ENCODE measurements at regions not wholly inside any gene's neighbourhood (a gene's known extent, or its start where the extent isn't known, plus 50 kb on each side); places are given as distances from the start of the nearest gene placed in this dataset.

DNA sequence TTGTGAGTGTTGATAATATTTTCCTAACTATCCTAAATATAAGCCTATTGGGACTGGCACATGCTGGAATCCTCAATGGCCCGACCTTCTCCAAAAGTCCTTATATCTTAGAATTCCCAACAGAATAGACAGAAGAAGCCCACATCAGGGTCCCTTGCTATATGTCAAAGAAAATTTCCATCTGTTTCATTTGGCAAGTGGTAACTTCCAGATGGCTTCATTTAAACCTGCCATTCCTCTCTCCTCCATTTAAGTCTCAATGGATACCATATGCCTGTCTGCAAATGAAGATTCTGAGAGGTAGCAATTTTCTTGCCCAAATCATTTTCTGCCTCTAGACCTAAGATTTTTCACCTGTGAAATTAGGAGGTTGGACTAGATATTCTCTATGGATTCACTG lies 73.1 kb upstream of the KCNA4 start:
- no peak for DNase-seq (ENCODE audit: low read depth, low spot score)

DNA sequence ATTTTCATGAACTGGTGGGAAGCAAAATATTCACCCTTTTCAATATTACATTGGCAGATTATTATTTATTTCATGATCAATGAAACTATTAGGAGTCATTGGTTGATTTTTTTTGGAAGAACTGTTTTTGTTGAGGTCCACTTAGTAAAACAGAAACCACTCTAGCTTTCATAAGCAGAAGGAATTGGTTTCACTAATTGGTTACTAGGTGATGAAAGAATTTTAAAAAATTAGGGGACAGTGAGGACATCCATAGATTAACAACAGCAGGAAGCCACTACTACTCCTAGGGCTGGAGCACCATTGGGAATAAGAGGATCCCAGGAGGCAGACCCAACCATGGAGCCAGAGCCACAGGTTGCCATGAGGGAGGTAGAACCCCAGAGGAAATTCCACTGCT lies 74.4 kb upstream of the KCNA4 start:
- no peak for DNase-seq (ENCODE audit: low read depth, low spot score)

DNA sequence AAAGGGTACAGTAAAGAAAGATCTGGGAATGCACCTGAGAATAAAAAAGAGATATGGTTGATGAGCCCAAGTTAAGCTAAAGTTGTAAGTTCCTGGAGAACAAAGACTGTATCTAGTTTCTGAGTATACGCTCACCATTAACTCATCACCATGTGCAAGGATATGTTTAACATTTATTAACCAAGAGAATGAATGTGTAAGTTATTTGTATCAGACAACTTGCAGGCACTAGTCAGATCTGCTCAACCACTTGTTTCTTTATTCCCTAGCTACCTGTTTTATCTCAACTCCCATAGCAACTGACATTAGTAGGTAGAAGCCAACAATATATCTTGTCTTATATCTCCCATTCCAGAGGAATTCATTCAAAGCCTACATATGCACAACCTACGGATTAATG lies 74.9 kb upstream of the KCNA4 start:
- DNase-seq (ENCODE audit: low read depth, low spot score), result no peak

DNA sequence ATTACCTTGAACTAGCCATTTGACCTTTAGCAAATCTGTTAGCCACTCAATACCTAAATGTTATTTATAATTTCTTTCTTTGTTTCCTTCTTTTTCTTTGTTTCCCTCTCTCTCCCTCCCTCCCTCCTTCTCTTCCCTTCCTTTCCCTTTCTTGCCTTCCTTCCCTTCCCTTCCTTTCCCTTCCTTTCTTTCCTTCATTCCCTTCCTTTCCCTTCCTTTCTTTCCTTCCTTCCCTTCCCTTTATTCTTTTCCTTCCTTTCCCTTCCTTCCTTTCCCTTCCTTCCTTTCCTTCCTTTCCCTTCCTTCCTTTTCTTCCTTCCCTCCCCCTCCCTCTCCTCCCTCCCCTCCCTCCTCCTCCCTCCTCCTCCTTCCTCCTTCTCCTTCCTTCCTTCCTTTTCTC lies 75.7 kb upstream of the KCNA4 start:
- no peak for DNase-seq (ENCODE audit: low read depth, low spot score)

DNA sequence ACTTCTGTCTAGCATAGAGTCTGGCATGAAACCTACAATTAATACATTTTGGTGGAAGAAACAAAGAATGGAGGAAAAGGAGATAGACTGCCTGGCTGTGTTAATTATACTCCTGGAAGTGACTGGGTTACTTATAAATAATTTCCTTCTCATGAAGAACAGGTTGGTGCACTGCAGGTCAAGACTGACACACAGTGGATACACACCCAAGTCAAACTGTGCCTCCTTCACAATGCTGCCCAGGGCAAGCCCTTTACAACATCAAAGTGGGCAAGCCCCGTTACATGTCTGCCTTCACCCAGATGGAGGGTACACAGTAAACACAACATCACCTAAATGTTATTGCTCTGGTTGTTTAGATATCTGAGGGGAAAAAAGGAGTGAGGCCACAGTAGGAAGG lies 83.7 kb upstream of the KCNA4 start:
- no peak for DNase-seq (ENCODE audit: low read depth, low spot score)

DNA sequence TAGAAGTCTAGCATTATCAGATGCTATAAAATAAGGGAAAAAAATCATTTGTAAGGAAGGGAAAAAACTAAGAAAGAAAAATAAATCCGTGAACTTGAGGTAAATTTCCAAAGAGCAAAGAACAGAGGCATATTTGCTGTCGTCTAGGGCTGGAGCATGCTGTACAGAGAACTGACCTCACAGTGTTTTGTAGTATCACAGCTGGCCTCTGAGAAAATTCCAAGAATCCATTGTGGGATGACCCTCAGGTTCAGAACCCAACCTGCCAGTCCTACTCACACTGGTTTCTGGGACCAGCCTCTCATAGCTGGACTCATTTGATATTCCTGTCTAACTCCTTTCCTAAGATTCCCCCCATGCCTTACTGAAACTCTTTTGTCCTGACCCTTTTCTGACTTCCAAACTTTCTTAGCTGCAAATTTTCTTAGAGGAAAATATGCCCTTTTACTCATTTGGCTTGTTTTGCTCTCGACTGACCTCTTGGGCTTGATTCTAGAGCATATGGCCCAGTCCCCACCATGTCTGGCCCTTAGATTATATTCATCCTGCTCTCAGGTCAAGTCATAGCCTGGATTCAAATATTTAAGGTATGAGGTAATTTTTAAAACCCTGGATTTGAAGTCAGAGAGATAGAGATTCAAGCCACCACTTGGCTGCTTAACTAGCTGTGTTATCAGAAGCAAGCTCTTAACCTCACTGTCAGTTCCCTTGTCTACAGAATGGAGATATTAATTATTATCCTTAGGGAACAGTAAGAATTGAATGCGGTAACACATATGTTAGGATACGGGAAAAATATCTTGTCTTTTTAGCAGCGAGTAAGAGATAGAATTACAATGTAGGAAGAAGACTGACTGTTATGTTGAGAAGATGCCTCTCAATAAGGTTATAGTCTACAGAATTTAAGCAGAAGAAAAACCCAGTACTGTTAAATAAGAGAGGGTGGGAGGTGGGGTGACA lies 89.7 kb upstream of the KCNA4 start:
- DNase-seq (ENCODE audit: low read depth, low spot score), result no peak

DNA sequence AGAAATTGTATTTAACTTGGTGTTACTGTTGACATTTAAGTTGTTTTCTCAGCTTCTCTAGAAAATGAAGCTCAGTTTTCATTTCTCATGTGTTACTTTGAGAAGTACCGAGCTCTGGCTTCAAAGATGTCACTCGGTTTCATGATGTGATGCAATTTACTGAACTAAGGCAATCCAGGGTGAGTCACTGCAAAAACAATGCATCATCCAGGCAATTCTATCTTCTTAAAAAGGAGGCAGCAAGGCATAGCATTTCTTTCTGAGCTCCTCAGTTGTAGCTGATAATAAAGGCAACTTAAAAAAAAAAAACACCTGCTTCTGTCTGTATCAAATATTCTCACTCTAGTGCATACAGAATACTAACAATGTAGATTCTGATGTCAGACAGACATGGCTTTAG lies 91.1 kb upstream of the KCNA4 start:
- no peak for DNase-seq (ENCODE audit: low read depth, low spot score)

DNA sequence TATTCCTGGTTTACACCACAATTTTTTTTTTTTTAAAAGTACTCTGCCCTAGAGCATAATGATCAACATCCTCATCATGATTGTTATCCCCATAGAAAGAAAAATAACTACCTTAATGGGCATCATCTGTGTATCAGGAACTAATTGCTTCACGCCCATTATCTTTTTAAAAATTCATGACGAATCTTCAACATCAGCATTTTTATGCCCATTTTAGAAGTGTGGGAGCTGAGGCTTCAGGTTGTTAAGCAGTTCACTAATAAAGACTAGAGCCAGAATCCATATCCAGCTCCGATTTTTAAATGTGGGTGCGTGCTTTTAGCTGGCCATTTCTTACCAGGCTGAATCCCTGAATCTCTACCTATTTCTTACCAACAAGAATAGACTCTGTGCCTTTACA lies 92.9 kb upstream of the KCNA4 start:
- DNase-seq (ENCODE audit: low read depth, low spot score), result no peak

DNA sequence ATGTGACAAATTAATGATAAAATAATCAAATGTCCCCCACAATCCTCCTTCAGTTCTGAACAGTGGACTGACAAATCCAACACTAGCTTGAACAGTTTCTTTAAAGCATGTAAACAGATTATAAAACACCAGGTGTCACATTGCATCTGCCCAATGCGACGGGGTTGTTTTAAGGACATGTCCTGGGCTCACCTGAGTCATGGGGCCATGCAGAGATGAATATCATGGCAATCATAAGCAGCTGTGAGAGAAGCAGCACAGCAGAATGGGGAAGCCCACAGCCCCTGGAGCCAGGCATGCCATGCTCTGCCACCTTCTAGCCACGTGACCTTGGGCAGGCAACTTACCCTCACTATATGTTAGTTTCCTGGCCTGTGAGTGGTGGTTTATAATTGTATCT lies 93.9 kb upstream of the KCNA4 start:
- no peak for DNase-seq (ENCODE audit: low read depth, low spot score)

DNA sequence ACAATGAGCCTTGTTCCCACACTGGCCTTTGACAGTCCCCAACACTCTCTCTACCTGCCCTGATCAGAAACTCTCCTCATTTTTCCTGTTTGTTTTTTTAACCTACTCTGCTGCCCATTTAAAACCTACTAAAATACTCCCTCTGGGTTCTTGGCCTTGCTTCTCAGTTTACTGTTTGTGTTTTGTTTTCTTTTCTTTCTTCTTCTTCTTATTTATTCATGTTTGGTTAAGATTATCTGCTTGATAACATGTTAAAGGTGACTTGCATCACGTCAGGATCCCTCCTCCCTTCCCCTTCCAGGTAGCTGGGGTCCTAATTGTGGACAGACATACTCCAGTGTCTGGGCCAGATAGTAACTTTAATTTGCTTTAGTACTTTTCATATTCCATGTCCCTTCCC lies 95.0 kb upstream of the KCNA4 start:
- no peak for DNase-seq (ENCODE audit: low read depth, low spot score)

DNA sequence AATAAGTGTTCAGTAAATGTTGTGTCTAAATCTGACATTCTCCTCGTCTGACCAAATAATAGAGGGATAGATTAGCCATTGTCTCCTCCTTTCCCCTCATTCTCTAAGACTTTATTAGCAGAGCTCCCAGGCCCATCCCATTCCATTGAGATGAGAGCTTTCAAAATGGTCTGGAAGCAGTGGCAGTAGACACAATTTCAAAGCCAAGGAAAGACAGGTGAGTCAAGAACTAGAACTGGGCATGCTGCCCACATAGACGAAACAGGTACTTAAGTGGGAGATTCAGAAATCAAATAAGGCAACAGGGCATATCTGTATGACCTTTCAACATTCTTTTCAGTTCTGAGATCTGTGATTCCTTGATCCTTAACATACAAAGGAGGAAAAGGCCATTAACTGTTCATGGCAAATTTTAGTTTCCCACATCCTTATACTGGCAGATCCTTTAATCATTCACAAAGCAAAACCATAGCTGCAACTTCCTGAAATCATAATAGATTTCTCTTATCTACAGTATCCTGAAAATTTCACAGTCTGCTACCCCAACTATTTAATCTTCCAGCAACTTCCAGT lies 96.6 kb upstream of the KCNA4 start:
- no peak for DNase-seq (ENCODE audit: low read depth, low spot score)

DNA sequence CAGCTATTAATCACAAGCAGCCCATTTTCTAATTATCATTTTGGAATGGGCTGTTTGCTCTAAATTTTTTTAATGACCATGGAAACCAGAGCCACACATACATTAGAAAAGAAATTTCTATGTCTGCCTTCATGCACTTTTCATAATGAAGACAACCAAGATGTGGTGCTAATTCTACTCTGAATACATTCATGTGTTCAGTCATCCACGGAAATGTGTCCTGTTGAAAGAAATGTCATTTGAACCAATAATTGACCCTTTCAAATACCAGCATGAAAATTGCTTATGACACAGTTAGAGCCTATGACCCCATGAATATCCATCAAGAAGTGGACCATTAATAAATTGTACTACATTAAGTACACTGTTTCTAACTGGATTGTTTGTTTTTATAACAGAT lies 99.7 kb upstream of the KCNA4 start:
- no peak for DNase-seq (ENCODE audit: low read depth, low spot score)

DNA sequence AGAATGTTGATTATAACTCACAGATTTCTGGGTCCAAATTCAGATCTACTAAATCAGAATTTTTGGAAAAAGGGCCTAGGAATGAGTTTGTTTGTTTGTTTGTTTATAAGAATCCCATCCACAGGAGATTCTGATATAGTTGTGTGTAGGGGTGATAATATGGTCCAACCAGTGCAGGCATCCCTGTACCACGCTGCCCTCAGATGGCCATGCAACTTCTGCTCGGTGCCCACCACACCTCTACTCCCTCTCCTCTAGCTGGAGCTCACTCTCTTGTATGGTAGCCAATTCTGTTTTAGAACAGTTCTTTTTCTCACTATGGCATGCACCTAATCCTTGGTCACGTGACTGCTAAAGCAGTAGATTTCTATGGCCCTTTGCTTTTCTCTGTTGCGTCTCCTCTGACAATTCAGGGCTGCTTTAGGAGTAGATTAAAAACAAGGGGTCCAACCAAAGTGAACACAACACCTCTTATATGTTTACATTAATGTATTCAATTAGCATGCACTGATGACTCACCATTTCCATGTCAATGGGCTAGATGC lies 103.3 kb upstream of the KCNA4 start:
- DNase-seq (ENCODE audit: low read depth, low spot score), result no peak

DNA sequence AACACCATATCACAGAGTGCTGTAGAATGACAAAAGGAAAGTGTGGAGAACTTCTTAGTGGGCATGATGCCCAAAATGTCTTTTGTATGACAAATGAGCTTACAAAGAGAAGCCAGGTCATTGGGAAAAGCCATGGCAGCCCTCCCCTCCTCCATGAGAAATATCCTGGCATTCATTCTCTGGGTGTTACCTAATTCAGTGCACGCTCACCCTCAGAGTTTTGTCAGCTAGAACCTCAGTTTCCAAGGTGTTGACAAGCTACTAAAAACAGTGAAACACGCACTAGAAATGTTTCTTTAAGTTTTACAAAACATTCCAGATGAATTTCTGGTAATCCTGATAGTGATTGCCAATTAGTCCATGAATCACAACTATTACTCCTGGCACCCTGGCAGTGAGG lies 105.4 kb upstream of the FSHB start:
- DNase-seq (ENCODE audit: low read depth, low spot score), result no peak

DNA sequence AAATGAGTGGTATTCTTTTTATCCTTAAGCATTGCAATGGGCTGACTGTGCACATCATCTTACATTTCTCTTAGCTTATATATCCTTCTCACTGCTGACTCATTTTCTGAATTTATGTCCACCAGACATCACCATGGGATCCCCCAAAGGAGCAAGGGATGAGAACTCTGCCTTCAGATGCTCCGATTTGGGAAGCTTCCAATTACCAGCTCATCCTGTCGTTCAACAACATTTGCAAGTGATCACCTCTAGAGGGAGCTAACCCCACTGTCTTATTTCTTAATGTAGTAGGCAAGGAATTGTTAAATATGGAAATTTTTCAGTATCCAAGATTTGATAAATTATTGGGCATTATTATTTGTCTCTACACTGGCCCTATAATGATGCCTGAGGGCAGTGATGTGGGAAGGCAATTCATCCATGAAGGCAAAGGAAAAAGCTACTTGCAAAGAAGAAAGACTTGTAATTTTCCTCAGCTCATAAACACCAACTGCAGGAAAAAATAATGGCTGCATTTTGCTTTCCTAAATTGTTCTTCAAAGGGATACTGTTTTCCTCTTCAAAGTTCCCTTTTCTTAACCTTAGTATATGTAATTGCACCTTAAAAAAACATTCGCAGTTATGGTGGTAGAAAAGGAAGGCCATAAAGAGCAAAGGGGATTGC lies 102.4 kb upstream of the FSHB start:
- DNase-seq (ENCODE audit: low read depth, low spot score), result no peak

DNA sequence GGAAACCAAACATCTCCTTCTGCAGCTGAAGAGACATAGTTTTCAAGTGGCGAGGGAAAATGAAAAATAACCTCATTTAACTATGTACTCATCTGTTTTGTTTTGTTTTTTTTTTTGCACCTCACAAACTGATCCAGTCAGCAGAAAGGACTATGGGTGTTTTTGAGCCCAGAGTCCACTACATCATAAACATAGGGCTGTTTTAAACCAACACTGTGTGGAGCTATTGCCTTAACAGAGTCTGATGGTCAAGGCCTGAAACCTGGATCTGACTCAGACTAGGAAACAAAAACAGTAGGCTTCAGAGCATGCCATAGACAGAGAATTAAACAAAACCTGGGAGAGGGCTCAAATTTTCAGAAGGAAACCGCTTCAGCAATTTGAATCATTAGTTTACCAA lies 99.3 kb upstream of the FSHB start:
- no peak for DNase-seq (ENCODE audit: low read depth, low spot score)

DNA sequence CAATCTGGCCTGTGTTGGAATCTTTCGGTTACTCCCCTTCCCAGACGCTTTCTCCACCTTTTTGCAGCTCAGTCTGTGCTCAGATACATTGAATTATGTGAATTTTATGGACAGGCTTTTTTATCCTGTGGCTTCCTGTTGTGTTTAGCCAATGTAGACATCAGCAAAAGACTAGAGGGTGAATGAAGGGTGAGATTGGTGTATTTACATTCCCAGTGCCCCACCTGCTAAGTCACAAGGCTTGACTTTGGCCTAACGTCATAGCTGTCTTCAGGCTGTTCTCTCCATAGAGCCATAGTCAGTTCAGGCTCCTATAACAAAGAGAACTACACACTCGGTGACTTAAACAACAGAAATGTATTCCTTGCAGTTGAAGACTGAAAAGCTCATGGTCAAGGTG lies 97.5 kb upstream of the FSHB start:
- no peak for DNase-seq (ENCODE audit: low read depth, low spot score)

DNA sequence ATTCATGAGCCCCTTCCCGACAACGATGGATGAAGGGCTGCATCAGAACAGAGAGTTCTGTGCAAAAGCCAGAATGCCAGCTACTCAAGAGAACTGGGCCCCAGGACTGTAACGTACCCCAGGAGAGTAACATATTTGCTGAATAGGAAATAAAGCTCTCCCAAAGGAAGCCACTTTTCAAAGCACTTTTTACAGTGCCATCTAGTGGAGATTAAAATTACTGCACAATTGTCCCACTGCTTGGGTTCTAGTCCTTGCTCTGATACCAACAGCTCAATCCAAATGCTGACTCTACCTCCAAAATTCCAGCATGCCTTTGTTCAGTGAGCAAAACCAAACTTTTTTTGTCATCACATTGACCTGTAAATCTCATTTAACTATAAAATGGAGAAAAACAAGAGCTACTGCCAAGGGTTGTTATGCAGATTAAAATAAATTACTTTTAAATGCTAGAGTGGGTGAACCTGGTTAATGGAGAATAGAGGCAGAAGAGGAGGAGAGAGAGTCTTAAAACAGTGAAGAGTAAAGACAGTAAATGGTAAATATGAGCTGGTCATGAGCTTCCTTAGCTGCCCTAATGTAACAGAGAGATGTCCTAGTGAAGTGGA lies 87.6 kb upstream of the FSHB start:
- peak; percentile 57 for DNase-seq (ENCODE audit: low read depth, low spot score)

DNA sequence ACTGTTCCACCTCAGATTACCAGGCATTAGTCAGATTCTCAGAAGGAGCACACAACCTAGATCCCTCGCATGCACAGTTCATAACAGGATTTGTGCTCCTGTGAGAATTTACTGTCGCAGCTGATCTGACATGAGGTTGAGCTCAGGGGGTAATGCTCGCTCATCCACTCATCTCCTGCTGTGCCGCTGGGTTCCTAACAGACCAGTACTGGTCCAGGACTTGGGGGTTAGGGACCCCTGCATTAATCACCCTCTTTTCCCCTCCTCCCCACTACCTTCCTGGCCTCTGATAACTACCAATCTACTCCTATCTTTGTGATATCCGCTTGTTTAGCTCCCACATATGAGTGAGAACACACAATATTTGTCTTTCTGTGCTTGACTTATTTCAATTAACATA lies 83.5 kb upstream of the FSHB start:
- DNase-seq (ENCODE audit: low read depth, low spot score), result no peak

DNA sequence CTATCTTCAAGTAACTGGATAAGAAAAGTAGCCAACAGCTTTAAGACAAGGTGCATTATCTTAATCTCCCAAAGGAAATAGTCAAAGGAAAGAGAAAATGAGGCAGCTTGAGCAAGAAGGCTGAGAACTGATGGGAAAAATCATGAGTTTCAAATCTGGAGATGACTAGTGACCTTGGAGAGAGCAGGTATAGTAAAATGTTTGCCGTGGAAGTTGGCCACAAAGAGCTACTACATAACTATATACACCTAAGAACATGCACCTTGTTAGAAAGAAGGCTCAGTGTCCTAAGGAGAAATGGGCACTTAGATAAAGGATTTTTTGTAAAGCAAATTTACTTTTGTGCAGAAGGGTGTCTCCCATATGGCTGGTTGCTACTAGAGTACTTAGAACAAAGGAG lies 80.8 kb upstream of the FSHB start:
- DNase-seq (ENCODE audit: low read depth, low spot score), result no peak

DNA sequence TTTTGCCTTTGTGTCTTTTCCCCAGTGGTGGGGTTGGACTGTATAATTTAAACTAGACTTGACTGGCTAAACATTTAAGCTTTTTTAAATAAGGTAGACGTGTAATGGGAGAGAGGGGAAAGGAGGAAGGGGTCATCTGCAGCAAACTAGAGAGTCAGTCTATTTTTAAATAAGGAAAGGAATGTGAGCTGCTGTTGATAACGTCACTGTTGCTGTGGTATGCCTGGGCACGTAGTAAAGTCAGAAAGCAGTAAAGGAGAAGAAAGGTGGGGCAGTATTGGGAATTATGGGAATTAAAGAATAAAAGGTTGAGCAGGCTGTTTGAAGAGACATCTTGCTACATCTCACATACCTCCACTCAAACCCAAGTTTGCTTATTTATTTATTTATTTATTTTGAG lies 80.4 kb upstream of the FSHB start:
- DNase-seq (ENCODE audit: low read depth, low spot score), result no peak

DNA sequence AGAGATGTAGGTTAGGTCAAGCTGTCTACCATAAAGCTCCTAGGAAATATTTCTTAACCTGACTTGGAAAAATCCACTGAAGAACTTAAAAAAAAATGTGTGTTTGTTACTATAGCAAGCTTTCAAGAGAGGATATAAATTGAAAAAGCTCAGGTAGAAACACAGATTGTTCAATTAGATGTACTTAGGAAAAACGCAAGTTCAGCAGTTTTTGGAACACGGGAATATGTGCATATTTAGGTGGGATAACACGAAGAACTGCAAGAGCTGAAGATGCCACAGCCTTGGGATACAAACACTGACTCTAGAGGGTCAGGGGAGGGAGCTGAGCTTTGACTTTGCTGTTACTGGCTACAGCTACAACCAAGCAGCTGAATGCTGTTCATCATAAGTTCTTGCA lies 77.8 kb upstream of the FSHB start:
- DNase-seq (ENCODE audit: low read depth, low spot score), result no peak
